Epithelial cell of esophagus (primary cell): ENCODE measurements at regions not wholly inside any gene's neighbourhood (a gene's known extent, or its start where the extent isn't known, plus 50 kb on each side); places are given as distances from the start of the nearest gene placed in this dataset.

ENCODE experiments used
- DNase-seq: peaks from one replicate; pipeline ENCODE4 v3.0.0; 2010; ENCODE audit warnings: low read depth
- H3K4me3 ChIP-seq: 2 replicates; pipeline ENCODE4 v1.5.1; 2011; ENCODE audit warnings: mild to moderate bottlenecking, low read length, control low read depth
- CTCF ChIP-seq: IDR thresholded peaks from 2 replicates; pipeline ENCODE4 v1.5.1; 2011; ENCODE audit warnings: low read depth, mild to moderate bottlenecking, low read length, control low read depth, inconsistent platforms; ENCODE audit not compliant: insufficient read depth; ENCODE audit errors: missing control alignments

GRCh38 chr3:76131396-76132153 is 346.2 kb upstream of the ZNF717 start:
- no peak for TF ChIP-seq CTCF
- no peak overlapping the region for H3K4me3 ChIP-seq
- no peak for DNase-seq

GRCh38 chr3:76132154-76132470 is 346.8 kb upstream of the ZNF717 start:
- TF ChIP-seq CTCF, result no peak
- no peak overlapping the region for H3K4me3 ChIP-seq
- DNase-seq, result no peak

- no peak for TF ChIP-seq CTCF
- peak; percentile 6 for DNase-seq
- no peak overlapping the region for H3K4me3 ChIP-seq
Measured at GRCh38 chr3:76134166-76134565, 348.8 kb upstream of the ZNF717 start.

GRCh38 chr3:76138921-76139320 is 353.6 kb upstream of the ZNF717 start:
- no peak for DNase-seq
- TF ChIP-seq CTCF, result no peak
- no peak overlapping the region for H3K4me3 ChIP-seq

- H3K4me3 ChIP-seq, result no peak overlapping the region
- TF ChIP-seq CTCF, result no peak
- no peak for DNase-seq
Measured at GRCh38 chr3:76147846-76148245, 362.5 kb upstream of the ZNF717 start.

GRCh38 chr3:76152028-76152427 is 366.7 kb upstream of the ZNF717 start:
- H3K4me3 ChIP-seq, result no peak overlapping the region
- TF ChIP-seq CTCF, result no peak
- no peak for DNase-seq

- H3K4me3 ChIP-seq, result no peak overlapping the region
- no peak for TF ChIP-seq CTCF
- DNase-seq, result no peak
Measured at GRCh38 chr3:76161856-76162255, 376.5 kb upstream of the ZNF717 start.
